DOHH2 (cell line): ENCODE measurements at regions not wholly inside any gene's neighbourhood (a gene's known extent, or its start where the extent isn't known, plus 50 kb on each side); places are given as distances from the start of the nearest gene placed in this dataset.

Source experiments
- EZH2phosphoT487 ChIP-seq: fragments of 200-600 bp; sonication (generic); IDR thresholded peaks from 2 replicates; pipeline ENCODE4 v1.6.1; 2017; ENCODE audit warnings: borderline replicate concordance, mild to moderate bottlenecking, antibody characterized with exemption, low read length, moderate library complexity, mixed read lengths
- TF ChIP-seq, protein P1 (sequence below): fragments of 200-600 bp; sonication (generic); IDR thresholded peaks from one replicate; pipeline ENCODE4 v1.5.1; 2014; ENCODE audit warnings: antibody characterized with exemption, mild to moderate bottlenecking, low read depth, low read length; ENCODE audit not compliant: poor library complexity, severe bottlenecking

- TF ChIP-seq, protein P1, sequence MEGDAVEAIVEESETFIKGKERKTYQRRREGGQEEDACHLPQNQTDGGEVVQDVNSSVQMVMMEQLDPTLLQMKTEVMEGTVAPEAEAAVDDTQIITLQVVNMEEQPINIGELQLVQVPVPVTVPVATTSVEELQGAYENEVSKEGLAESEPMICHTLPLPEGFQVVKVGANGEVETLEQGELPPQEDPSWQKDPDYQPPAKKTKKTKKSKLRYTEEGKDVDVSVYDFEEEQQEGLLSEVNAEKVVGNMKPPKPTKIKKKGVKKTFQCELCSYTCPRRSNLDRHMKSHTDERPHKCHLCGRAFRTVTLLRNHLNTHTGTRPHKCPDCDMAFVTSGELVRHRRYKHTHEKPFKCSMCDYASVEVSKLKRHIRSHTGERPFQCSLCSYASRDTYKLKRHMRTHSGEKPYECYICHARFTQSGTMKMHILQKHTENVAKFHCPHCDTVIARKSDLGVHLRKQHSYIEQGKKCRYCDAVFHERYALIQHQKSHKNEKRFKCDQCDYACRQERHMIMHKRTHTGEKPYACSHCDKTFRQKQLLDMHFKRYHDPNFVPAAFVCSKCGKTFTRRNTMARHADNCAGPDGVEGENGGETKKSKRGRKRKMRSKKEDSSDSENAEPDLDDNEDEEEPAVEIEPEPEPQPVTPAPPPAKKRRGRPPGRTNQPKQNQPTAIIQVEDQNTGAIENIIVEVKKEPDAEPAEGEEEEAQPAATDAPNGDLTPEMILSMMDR = no peak
- TF ChIP-seq EZH2phosphoT487 = no peak
Observed at GRCh38 chr12:94789510-94790225, 139.3 kb upstream of the TMCC3 start.
